Activated T-cell treated with anti-CD3 and anti-CD28 coated beads, Interleukin-2, amount 50 U/mL, for 24 hours (primary cell): ENCODE measurements at regions not wholly inside any gene's neighbourhood (a gene's known extent, or its start where the extent isn't known, plus 50 kb on each side); places are given as distances from the start of the nearest gene placed in this dataset.

Experiments
- DNase-seq: peaks from one replicate; pipeline ENCODE4 v3.0.0-alpha.2; 2020
- H3K27ac Mint-ChIP-seq: 2 replicates; pipeline ENCODE4 v1.8.0; 2020; ENCODE audit warnings: mild to moderate bottlenecking, mixed read lengths
- H3K27me3 Mint-ChIP-seq: 2 replicates; pipeline ENCODE4 v1.8.0; 2020; ENCODE audit warnings: mixed read lengths
- H3K36me3 Mint-ChIP-seq: 2 replicates; pipeline ENCODE4 v1.8.0; 2020; ENCODE audit warnings: low read depth, mixed read lengths
- H3K4me1 Mint-ChIP-seq: 2 replicates; pipeline ENCODE4 v1.8.0; 2020; ENCODE audit warnings: low read depth, mixed read lengths
- H3K4me3 Mint-ChIP-seq: 2 replicates; pipeline ENCODE4 v1.8.0; 2020; ENCODE audit warnings: mild to moderate bottlenecking, moderate library complexity, mixed read lengths
- H3K9me3 Mint-ChIP-seq: 2 replicates; pipeline ENCODE4 v1.8.0; 2020; ENCODE audit warnings: mixed read lengths

- no peak overlapping the region for H3K4me3 Mint-ChIP-seq
- no peaks in the 10 kb centered on the region for H3K4me1 Mint-ChIP-seq
- no peak for DNase-seq
- no peak overlapping the region for H3K27ac Mint-ChIP-seq
- H3K36me3 Mint-ChIP-seq, result no peaks in the 10 kb centered on the region
- H3K9me3 Mint-ChIP-seq, result no peaks in the 10 kb centered on the region
- H3K27me3 Mint-ChIP-seq, result no peaks in the 10 kb centered on the region
These were observed 342.4 kb downstream of the USP25 start for GRCh38 chr21:16072221-16072620.

- Mint-ChIP-seq H3K9me3 (no peaks in the 10 kb centered on the region), H3K4me1 (no peaks in the 10 kb centered on the region), H3K36me3 (no peaks in the 10 kb centered on the region), H3K4me3 (no peak overlapping the region), H3K27me3 (no peaks in the 10 kb centered on the region), H3K27ac (no peak overlapping the region)
- no peak for DNase-seq
These were observed 343.0 kb downstream of the USP25 start for GRCh38 chr21:16072737-16073136.

GRCh38 chr21:16073586-16073985, 343.8 kb downstream of the USP25 start:
- Mint-ChIP-seq H3K36me3 (no peaks in the 10 kb centered on the region), H3K4me1 (no peaks in the 10 kb centered on the region), H3K4me3 (no peak overlapping the region), H3K9me3 (no peaks in the 10 kb centered on the region), H3K27me3 (no peaks in the 10 kb centered on the region), H3K27ac (no peak overlapping the region)
- no peak for DNase-seq

DNA sequence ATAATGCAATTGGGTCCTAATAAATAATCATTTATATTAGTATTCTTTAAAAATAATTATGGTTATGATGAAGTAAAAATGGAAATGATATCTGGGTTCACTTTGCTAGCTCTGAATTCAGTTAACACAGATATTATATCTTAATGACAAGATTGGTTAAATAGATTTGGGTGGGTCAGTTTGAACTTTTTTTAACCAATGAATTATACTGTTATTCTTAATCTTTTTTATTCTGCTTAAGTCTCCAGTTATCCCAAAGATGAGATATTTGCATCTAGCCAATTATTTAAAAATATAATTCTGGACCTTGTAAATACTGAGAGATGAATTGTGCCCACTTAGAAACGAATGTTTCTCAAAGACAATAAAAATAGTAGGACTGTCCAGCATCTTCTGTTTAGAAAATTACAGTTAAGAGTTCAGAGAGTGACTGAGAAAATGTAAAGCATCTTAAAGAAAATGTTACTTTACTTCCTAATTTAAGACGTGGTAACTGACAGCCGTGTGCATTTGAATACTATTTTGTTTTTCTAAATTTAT, 345.2 kb downstream of the USP25 start:
- Mint-ChIP-seq H3K27me3 (no peaks in the 10 kb centered on the region), H3K4me1 (no peaks in the 10 kb centered on the region), H3K9me3 (no peaks in the 10 kb centered on the region), H3K4me3 (no peak overlapping the region), H3K27ac (no peak overlapping the region), H3K36me3 (no peaks in the 10 kb centered on the region)
- DNase-seq, result no peak

GRCh38 chr21:16075649-16076282, 346.0 kb downstream of the USP25 start:
- no peak for DNase-seq
- H3K27me3 Mint-ChIP-seq, result no peaks in the 10 kb centered on the region
- H3K9me3 Mint-ChIP-seq, result no peaks in the 10 kb centered on the region
- no peak overlapping the region for H3K4me3 Mint-ChIP-seq
- H3K4me1 Mint-ChIP-seq, result no peaks in the 10 kb centered on the region
- no peak overlapping the region for H3K27ac Mint-ChIP-seq
- no peaks in the 10 kb centered on the region for H3K36me3 Mint-ChIP-seq

DNA sequence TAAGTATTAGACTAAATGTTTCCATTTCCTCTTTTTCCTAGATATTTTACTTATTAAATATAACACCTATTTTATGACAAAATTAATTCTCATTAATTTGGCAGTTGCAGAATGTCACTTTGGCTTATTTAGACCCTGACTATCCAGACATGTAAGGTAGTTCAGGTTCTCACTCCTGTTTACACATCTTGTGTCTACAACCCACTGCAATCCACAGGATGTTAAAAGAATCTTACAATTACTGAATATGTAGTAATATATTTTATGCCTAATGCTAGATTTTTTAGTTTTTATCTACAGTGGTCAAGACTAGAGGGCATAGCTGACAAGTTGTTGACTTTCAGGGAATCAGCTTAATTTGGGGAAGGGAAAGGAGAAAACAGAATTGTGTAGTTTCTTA, 346.7 kb downstream of the USP25 start:
- no peak overlapping the region for H3K4me3 Mint-ChIP-seq
- H3K36me3 Mint-ChIP-seq, result no peaks in the 10 kb centered on the region
- H3K27ac Mint-ChIP-seq, result no peak overlapping the region
- H3K27me3 Mint-ChIP-seq, result no peaks in the 10 kb centered on the region
- no peaks in the 10 kb centered on the region for H3K4me1 Mint-ChIP-seq
- no peak for DNase-seq
- H3K9me3 Mint-ChIP-seq, result no peaks in the 10 kb centered on the region

- Mint-ChIP-seq H3K9me3 (no peaks in the 10 kb centered on the region), H3K27me3 (no peaks in the 10 kb centered on the region), H3K4me3 (no peak overlapping the region), H3K4me1 (no peaks in the 10 kb centered on the region), H3K36me3 (no peaks in the 10 kb centered on the region), H3K27ac (no peak overlapping the region)
- DNase-seq, result no peak
These were observed 348.6 kb downstream of the USP25 start for GRCh38 chr21:16078382-16078781.

DNA sequence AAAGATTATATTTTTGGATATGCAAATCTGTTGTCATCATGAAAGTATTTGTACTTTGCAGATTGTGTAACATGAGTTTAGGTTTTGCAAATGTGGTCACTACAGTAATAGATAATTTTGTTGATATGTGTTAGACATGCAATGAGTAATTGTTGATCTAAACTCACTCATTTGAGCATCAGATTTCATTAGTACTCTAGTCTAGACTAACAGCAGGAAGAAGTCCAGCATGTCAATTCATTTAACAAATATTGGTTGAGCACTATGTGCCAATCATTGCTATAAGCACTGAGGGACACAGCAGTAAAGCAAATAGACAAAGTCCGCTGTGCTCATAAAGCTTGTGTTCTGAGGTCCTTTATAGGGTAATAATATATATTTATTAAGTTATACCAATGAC, 350.0 kb downstream of the USP25 start:
- Mint-ChIP-seq H3K27me3 (no peaks in the 10 kb centered on the region), H3K9me3 (no peaks in the 10 kb centered on the region), H3K36me3 (no peaks in the 10 kb centered on the region), H3K4me3 (no peak overlapping the region), H3K4me1 (no peaks in the 10 kb centered on the region), H3K27ac (no peak overlapping the region)
- DNase-seq, result no peak

DNA sequence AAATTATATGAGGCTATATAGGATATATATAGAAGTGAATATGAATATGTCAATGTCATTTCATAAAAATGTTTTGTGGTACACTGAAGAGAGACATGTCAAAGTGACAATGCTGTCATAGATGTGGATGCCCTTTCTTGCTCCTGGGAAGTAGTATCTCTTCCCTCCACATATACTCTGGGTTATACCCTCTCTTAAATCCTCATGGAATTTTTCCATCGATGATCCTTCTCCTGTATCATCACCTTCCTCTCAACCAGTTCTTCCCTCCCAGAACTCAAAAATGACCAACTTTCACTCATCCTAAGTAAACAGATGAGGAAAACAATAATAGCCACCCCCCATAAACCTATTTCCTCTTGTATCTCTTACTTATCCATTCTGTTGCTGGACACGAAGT, 351.5 kb downstream of the USP25 start:
- Mint-ChIP-seq H3K4me3 (no peak overlapping the region), H3K4me1 (no peaks in the 10 kb centered on the region), H3K9me3 (no peaks in the 10 kb centered on the region), H3K27me3 (no peaks in the 10 kb centered on the region), H3K36me3 (no peaks in the 10 kb centered on the region), H3K27ac (no peak overlapping the region)
- no peak for DNase-seq

GRCh38 chr21:16082038-16082816, 352.4 kb downstream of the USP25 start:
- H3K4me3 Mint-ChIP-seq, result no peak overlapping the region
- no peak overlapping the region for H3K27ac Mint-ChIP-seq
- no peaks in the 10 kb centered on the region for H3K36me3 Mint-ChIP-seq
- no peaks in the 10 kb centered on the region for H3K9me3 Mint-ChIP-seq
- H3K4me1 Mint-ChIP-seq, result no peaks in the 10 kb centered on the region
- no peak for DNase-seq
- no peaks in the 10 kb centered on the region for H3K27me3 Mint-ChIP-seq

- DNase-seq, result no peak
- Mint-ChIP-seq H3K4me3 (no peak overlapping the region), H3K27me3 (no peaks in the 10 kb centered on the region), H3K27ac (no peak overlapping the region), H3K9me3 (no peaks in the 10 kb centered on the region), H3K36me3 (no peaks in the 10 kb centered on the region), H3K4me1 (no peaks in the 10 kb centered on the region)
These were observed 355.1 kb downstream of the USP25 start for GRCh38 chr21:16084776-16085364.

DNA sequence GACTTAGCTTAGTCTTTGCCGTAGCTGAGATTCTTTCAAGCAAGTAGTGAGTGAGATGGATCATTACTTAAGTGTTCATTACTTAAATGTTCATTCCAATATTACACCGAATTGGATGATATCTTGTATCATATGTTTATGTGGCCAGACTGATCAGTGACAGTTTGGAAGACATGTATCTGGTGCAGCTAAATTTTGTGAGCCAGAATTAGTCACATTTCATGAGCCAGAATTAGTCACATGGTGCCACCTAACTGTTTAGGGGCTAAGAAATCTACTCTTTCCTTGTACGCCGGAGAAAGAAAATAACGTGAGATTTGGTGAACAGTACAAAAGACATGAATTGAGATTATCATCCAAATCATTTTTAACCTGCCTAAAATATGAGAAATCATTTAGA, 355.6 kb downstream of the USP25 start:
- H3K9me3 Mint-ChIP-seq, result no peaks in the 10 kb centered on the region
- H3K27ac Mint-ChIP-seq, result no peak overlapping the region
- H3K27me3 Mint-ChIP-seq, result no peaks in the 10 kb centered on the region

GRCh38 chr21:16086121-16086520, 356.3 kb downstream of the USP25 start:
- Mint-ChIP-seq H3K9me3 (no peaks in the 10 kb centered on the region), H3K27ac (no peak overlapping the region), H3K36me3 (no peaks in the 10 kb centered on the region), H3K4me1 (no peaks in the 10 kb centered on the region), H3K4me3 (no peak overlapping the region), H3K27me3 (no peaks in the 10 kb centered on the region)
- DNase-seq, result no peak

More for the DNA sequence above, 355.6 kb downstream of the USP25 start:
- H3K36me3 Mint-ChIP-seq, result no peaks in the 10 kb centered on the region
- H3K4me1 Mint-ChIP-seq, result no peaks in the 10 kb centered on the region
- H3K4me3 Mint-ChIP-seq, result no peak overlapping the region
- no peak for DNase-seq

- Mint-ChIP-seq H3K4me1 (no peaks in the 10 kb centered on the region), H3K9me3 (no peaks in the 10 kb centered on the region), H3K27me3 (no peaks in the 10 kb centered on the region), H3K27ac (no peak overlapping the region), H3K36me3 (no peaks in the 10 kb centered on the region), H3K4me3 (no peak overlapping the region)
- no peak for DNase-seq
These were observed 357.2 kb downstream of the USP25 start for GRCh38 chr21:16086936-16087335.

GRCh38 chr21:16087523-16087922, 357.7 kb downstream of the USP25 start:
- Mint-ChIP-seq H3K9me3 (no peaks in the 10 kb centered on the region), H3K36me3 (no peaks in the 10 kb centered on the region), H3K4me3 (no peak overlapping the region), H3K27me3 (no peaks in the 10 kb centered on the region), H3K4me1 (no peaks in the 10 kb centered on the region), H3K27ac (no peak overlapping the region)
- DNase-seq, result no peak
